HepG2 (cell line): ENCODE measurements at regions not wholly inside any gene's neighbourhood (a gene's known extent, or its start where the extent isn't known, plus 50 kb on each side); places are given as distances from the start of the nearest gene placed in this dataset.

Experiments
- FOXM1 ChIP-seq: sonication (generic); formaldehyde crosslinking; IDR thresholded peaks from 2 replicates; pipeline ENCODE4 v1.5.0; 2020; ENCODE audit warnings: missing genetic modification reagents
- MBNL3 ChIP-seq: fragments of 250-450 bp; sonication (Bioruptor Pico); conservative IDR thresholded peaks from 2 replicates; pipeline ENCODE4 v1.8.0; 2022; ENCODE audit warnings: mild to moderate bottlenecking, inconsistent platforms
- MTF1 ChIP-seq: sonication (generic); formaldehyde crosslinking; IDR thresholded peaks from 2 replicates; pipeline ENCODE4 v1.5.0; 2020; ENCODE audit warnings: missing genetic modification reagents
- MYC ChIP-seq: sonication (generic); formaldehyde crosslinking; IDR thresholded peaks from 2 replicates; pipeline ENCODE4 v1.9.0; 2021; ENCODE audit warnings: missing genetic modification reagents, borderline replicate concordance
- NBN ChIP-seq: fragments of 450-650 bp; conservative IDR thresholded peaks from 2 replicates; pipeline ENCODE4 v1.6.1; 2017
- TAF1 ChIP-seq: sonication (generic); formaldehyde crosslinking; IDR thresholded peaks from 2 replicates; pipeline ENCODE4 v1.4.0; 2020; ENCODE audit warnings: missing genetic modification reagents
- YY1 ChIP-seq: IDR thresholded peaks from 2 replicates; pipeline ENCODE4 v1.6.1; 2011; ENCODE audit warnings: low read length, low read depth, moderate library complexity, mild to moderate bottlenecking; ENCODE audit not compliant: insufficient read depth, insufficient replicate concordance
- ZNF12 ChIP-seq: sonication (generic); formaldehyde crosslinking; IDR thresholded peaks from 2 replicates; pipeline ENCODE4 v1.5.0; 2020; ENCODE audit warnings: missing genetic modification reagents
- ZNF75D ChIP-seq: sonication (generic); formaldehyde crosslinking; IDR thresholded peaks from 2 replicates; pipeline ENCODE4 v1.8.1; 2023; ENCODE audit warnings: missing genetic modification reagents, mild to moderate bottlenecking, borderline replicate concordance
- TF ChIP-seq, protein P1 (sequence below): sonication (generic); formaldehyde crosslinking; IDR thresholded peaks from 2 replicates; pipeline ENCODE4 v1.5.0; 2020; ENCODE audit warnings: mild to moderate bottlenecking, missing genetic modification reagents, moderate library complexity
- TF ChIP-seq, protein P2 (sequence below): IDR thresholded peaks from 2 replicates; pipeline ENCODE4 v1.6.1; 2016; ENCODE audit warnings: low read depth, missing genetic modification reagents, missing compliant biosample characterization
- TF ChIP-seq, protein P3 (sequence below): sonication (generic); formaldehyde crosslinking; IDR thresholded peaks from 2 replicates; pipeline ENCODE4 v1.4.0; 2020; ENCODE audit warnings: missing genetic modification reagents
- TF ChIP-seq, protein P4 (sequence below): sonication (generic); formaldehyde crosslinking; IDR thresholded peaks from 2 replicates; pipeline ENCODE4 v1.5.1; 2020; ENCODE audit warnings: mild to moderate bottlenecking, missing genetic modification reagents, moderate library complexity

DNA sequence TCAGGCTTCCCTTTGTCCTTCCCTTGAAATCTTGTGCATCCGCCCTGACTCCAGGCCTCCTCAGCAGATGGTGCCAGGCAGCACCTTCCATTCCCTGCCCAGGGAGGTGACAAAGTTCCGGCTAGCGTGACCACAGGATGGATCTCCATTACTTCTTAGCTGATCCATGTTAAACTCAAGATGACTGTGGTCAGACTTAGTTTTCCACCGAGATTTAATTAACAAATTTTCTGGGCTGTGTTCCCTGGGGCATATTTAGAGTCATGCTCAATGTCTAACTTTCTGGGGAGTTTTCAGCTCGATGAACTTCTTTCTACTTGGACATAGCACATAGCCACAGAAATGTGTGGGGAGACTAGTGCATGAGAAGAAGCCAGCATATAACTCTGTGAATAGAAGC, 215.1 kb upstream of the SFRP2 start:
- TF ChIP-seq YY1 (no peak), TAF1 (CRISPR knock-in tag) (no peak), MBNL3 (CRISPR knock-in tag) (no peak), MTF1 (CRISPR knock-in tag) (no peak), FOXM1 (CRISPR knock-in tag) (no peak), ZNF12 (CRISPR knock-in tag) (no peak), MYC (CRISPR knock-in tag) (no peak), NBN (no peak), ZNF75D (no peak)
- TF ChIP-seq, protein P1, sequence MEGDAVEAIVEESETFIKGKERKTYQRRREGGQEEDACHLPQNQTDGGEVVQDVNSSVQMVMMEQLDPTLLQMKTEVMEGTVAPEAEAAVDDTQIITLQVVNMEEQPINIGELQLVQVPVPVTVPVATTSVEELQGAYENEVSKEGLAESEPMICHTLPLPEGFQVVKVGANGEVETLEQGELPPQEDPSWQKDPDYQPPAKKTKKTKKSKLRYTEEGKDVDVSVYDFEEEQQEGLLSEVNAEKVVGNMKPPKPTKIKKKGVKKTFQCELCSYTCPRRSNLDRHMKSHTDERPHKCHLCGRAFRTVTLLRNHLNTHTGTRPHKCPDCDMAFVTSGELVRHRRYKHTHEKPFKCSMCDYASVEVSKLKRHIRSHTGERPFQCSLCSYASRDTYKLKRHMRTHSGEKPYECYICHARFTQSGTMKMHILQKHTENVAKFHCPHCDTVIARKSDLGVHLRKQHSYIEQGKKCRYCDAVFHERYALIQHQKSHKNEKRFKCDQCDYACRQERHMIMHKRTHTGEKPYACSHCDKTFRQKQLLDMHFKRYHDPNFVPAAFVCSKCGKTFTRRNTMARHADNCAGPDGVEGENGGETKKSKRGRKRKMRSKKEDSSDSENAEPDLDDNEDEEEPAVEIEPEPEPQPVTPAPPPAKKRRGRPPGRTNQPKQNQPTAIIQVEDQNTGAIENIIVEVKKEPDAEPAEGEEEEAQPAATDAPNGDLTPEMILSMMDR (CRISPR knock-in tag), result no peak
- TF ChIP-seq, protein P2, sequence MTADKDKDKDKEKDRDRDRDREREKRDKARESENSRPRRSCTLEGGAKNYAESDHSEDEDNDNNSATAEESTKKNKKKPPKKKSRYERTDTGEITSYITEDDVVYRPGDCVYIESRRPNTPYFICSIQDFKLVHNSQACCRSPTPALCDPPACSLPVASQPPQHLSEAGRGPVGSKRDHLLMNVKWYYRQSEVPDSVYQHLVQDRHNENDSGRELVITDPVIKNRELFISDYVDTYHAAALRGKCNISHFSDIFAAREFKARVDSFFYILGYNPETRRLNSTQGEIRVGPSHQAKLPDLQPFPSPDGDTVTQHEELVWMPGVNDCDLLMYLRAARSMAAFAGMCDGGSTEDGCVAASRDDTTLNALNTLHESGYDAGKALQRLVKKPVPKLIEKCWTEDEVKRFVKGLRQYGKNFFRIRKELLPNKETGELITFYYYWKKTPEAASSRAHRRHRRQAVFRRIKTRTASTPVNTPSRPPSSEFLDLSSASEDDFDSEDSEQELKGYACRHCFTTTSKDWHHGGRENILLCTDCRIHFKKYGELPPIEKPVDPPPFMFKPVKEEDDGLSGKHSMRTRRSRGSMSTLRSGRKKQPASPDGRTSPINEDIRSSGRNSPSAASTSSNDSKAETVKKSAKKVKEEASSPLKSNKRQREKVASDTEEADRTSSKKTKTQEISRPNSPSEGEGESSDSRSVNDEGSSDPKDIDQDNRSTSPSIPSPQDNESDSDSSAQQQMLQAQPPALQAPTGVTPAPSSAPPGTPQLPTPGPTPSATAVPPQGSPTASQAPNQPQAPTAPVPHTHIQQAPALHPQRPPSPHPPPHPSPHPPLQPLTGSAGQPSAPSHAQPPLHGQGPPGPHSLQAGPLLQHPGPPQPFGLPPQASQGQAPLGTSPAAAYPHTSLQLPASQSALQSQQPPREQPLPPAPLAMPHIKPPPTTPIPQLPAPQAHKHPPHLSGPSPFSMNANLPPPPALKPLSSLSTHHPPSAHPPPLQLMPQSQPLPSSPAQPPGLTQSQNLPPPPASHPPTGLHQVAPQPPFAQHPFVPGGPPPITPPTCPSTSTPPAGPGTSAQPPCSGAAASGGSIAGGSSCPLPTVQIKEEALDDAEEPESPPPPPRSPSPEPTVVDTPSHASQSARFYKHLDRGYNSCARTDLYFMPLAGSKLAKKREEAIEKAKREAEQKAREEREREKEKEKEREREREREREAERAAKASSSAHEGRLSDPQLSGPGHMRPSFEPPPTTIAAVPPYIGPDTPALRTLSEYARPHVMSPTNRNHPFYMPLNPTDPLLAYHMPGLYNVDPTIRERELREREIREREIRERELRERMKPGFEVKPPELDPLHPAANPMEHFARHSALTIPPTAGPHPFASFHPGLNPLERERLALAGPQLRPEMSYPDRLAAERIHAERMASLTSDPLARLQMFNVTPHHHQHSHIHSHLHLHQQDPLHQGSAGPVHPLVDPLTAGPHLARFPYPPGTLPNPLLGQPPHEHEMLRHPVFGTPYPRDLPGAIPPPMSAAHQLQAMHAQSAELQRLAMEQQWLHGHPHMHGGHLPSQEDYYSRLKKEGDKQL (CRISPR knock-in tag), result no peak
- TF ChIP-seq, protein P3, sequence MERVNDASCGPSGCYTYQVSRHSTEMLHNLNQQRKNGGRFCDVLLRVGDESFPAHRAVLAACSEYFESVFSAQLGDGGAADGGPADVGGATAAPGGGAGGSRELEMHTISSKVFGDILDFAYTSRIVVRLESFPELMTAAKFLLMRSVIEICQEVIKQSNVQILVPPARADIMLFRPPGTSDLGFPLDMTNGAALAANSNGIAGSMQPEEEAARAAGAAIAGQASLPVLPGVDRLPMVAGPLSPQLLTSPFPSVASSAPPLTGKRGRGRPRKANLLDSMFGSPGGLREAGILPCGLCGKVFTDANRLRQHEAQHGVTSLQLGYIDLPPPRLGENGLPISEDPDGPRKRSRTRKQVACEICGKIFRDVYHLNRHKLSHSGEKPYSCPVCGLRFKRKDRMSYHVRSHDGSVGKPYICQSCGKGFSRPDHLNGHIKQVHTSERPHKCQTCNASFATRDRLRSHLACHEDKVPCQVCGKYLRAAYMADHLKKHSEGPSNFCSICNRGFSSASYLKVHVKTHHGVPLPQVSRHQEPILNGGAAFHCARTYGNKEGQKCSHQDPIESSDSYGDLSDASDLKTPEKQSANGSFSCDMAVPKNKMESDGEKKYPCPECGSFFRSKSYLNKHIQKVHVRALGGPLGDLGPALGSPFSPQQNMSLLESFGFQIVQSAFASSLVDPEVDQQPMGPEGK (CRISPR knock-in tag), result no peak
- TF ChIP-seq, protein P4, sequence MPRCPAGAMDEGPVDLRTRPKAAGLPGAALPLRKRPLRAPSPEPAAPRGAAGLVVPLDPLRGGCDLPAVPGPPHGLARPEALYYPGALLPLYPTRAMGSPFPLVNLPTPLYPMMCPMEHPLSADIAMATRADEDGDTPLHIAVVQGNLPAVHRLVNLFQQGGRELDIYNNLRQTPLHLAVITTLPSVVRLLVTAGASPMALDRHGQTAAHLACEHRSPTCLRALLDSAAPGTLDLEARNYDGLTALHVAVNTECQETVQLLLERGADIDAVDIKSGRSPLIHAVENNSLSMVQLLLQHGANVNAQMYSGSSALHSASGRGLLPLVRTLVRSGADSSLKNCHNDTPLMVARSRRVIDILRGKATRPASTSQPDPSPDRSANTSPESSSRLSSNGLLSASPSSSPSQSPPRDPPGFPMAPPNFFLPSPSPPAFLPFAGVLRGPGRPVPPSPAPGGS (CRISPR knock-in tag), result no peak
